Osteoblast (primary cell): ENCODE measurements at regions not wholly inside any gene's neighbourhood (a gene's known extent, or its start where the extent isn't known, plus 50 kb on each side); places are given as distances from the start of the nearest gene placed in this dataset.

ENCODE experiments used
- DNase-seq: peaks from one replicate; pipeline ENCODE4 v3.0.0; 2011; ENCODE audit warnings: low spot score, mixed read lengths; ENCODE audit not compliant: insufficient read length; ENCODE audit errors: missing footprints
- H2AFZ ChIP-seq: 2 replicates; pipeline ENCODE4 v1.6.0; 2011; ENCODE audit warnings: mild to moderate bottlenecking, low read length
- H3K27ac ChIP-seq: 2 replicates; pipeline ENCODE4 v1.5.1; 2011; ENCODE audit warnings: mild to moderate bottlenecking, low read depth, low read length, moderate library complexity
- H3K27me3 ChIP-seq: 2 replicates; pipeline ENCODE4 v1.6.0; 2012; ENCODE audit warnings: mild to moderate bottlenecking, control low read depth, inconsistent platforms, low read length, moderate library complexity; ENCODE audit not compliant: insufficient read depth
- H3K36me3 ChIP-seq: 2 replicates; pipeline ENCODE4 v1.5.1; 2011; ENCODE audit warnings: mild to moderate bottlenecking, low read length, control low read depth, moderate library complexity; ENCODE audit not compliant: insufficient read depth
- H3K4me1 ChIP-seq: 2 replicates; pipeline ENCODE4 v1.5.1; 2011; ENCODE audit warnings: mild to moderate bottlenecking, low read length, control low read depth, moderate library complexity; ENCODE audit not compliant: insufficient read depth
- H3K4me2 ChIP-seq: 2 replicates; pipeline ENCODE4 v1.6.0; 2011; ENCODE audit warnings: mild to moderate bottlenecking, low read length; ENCODE audit not compliant: insufficient read depth
- H3K4me3 ChIP-seq: fragments of 200-600 bp; sonication (generic); 3 replicates; pipeline ENCODE4 v1.5.1; 2012; ENCODE audit warnings: mild to moderate bottlenecking, low read length, inconsistent platforms; ENCODE audit not compliant: insufficient read depth
- H3K79me2 ChIP-seq: 2 replicates; pipeline ENCODE4 v1.6.0; 2012; ENCODE audit warnings: mild to moderate bottlenecking, low read length, control low read depth, inconsistent platforms; ENCODE audit not compliant: insufficient read depth
- H3K9me3 ChIP-seq: 2 replicates; pipeline ENCODE4 v1.5.1; 2011; ENCODE audit warnings: low read depth, low read length, control low read depth
- H4K20me1 ChIP-seq: 2 replicates; pipeline ENCODE4 v1.6.0; 2012; ENCODE audit warnings: mild to moderate bottlenecking, low read length, control low read depth; ENCODE audit not compliant: insufficient read depth
- CTCF ChIP-seq: IDR thresholded peaks from 2 replicates; pipeline ENCODE4 v1.5.1; 2011; ENCODE audit warnings: mild to moderate bottlenecking, low read depth, low read length, moderate library complexity; ENCODE audit errors: extremely low read depth

GRCh38 chr2:82730811-82731210, 1728.3 kb downstream of the SUCLG1 start:
- Histone ChIP-seq H3K79me2 (no peaks in the 10 kb centered on the region), H2AFZ (no peak overlapping the region), H3K9me3 (no peaks in the 10 kb centered on the region), H3K36me3 (no peaks in the 10 kb centered on the region), H3K4me3 (no peak overlapping the region), H3K27ac (no peak overlapping the region), H4K20me1 (no peaks in the 10 kb centered on the region), H3K4me1 (no peaks in the 10 kb centered on the region), H3K27me3 (no peaks in the 10 kb centered on the region), H3K4me2 (no peak overlapping the region)
- no peak for DNase-seq
- TF ChIP-seq CTCF: no peak

- H3K36me3 ChIP-seq: no peaks in the 10 kb centered on the region
- no peaks in the 10 kb centered on the region for H4K20me1 ChIP-seq
- no peaks in the 10 kb centered on the region for H3K9me3 ChIP-seq
- no peaks in the 10 kb centered on the region for H3K27me3 ChIP-seq
- H3K4me3 ChIP-seq: no peak overlapping the region
- no peaks in the 10 kb centered on the region for H3K79me2 ChIP-seq
- TF ChIP-seq CTCF: no peak
- no peak for DNase-seq
- H3K4me2 ChIP-seq: no peak overlapping the region
- no peak overlapping the region for H3K27ac ChIP-seq
- H2AFZ ChIP-seq: no peak overlapping the region
- H3K4me1 ChIP-seq: no peaks in the 10 kb centered on the region
These were observed 1731.0 kb downstream of the SUCLG1 start for GRCh38 chr2:82728090-82728489.

- no peak for DNase-seq
- H3K27me3 ChIP-seq: no peaks in the 10 kb centered on the region
- H3K9me3 ChIP-seq: no peaks in the 10 kb centered on the region
- H4K20me1 ChIP-seq: no peaks in the 10 kb centered on the region
- no peak overlapping the region for H3K27ac ChIP-seq
- TF ChIP-seq CTCF: no peak
- no peak overlapping the region for H3K4me3 ChIP-seq
- no peaks in the 10 kb centered on the region for H3K79me2 ChIP-seq
- H3K36me3 ChIP-seq: no peaks in the 10 kb centered on the region
- no peak overlapping the region for H2AFZ ChIP-seq
- no peak overlapping the region for H3K4me2 ChIP-seq
- H3K4me1 ChIP-seq: no peaks in the 10 kb centered on the region
These were observed 1750.4 kb downstream of the SUCLG1 start for GRCh38 chr2:82708681-82709080.

GRCh38 chr2:82697231-82697630, 1761.8 kb downstream of the SUCLG1 start:
- H3K4me3 ChIP-seq: no peak overlapping the region
- no peaks in the 10 kb centered on the region for H3K9me3 ChIP-seq
- no peaks in the 10 kb centered on the region for H3K36me3 ChIP-seq
- no peaks in the 10 kb centered on the region for H3K79me2 ChIP-seq
- TF ChIP-seq CTCF: no peak
- no peak overlapping the region for H2AFZ ChIP-seq
- H3K4me2 ChIP-seq: no peak overlapping the region
- no peak overlapping the region for H3K27ac ChIP-seq
- no peak for DNase-seq
- no peaks in the 10 kb centered on the region for H3K4me1 ChIP-seq
- H4K20me1 ChIP-seq: no peaks in the 10 kb centered on the region
- H3K27me3 ChIP-seq: no peaks in the 10 kb centered on the region
